SKM-1 treated with dmso at 0.1 percent for 144 hours (cell line): ENCODE measurements at regions not wholly inside any gene's neighbourhood (a gene's known extent, or its start where the extent isn't known, plus 50 kb on each side); places are given as distances from the start of the nearest gene placed in this dataset.

Experiments used
- DNase-seq: peaks from one replicate; lab custom pipeline; 2025; ENCODE audit not compliant: unreplicated experiment; lab: John Stamatoyannopoulos, UW

DNA sequence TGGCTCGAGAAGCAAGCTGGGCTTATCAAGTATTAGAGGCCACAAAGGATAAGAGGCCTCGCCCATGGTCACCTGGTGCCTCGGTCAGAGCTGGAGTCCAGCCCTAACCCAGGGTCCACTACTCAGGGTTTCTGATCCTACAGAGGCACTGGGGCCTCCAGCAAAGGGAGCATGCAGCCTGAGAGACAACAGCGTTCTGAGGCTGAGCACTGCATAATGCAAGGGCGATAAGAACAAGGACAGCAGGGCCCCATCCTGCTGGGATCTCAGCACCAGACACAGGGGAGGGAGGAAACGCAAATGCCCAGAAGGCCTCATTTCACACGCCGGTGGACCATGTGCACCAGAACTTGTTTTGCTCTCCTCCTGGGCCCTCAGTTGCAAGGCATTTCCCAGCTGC is 63.0 kb downstream of the C5orf15 start:
- DNase-seq: no peak

DNA sequence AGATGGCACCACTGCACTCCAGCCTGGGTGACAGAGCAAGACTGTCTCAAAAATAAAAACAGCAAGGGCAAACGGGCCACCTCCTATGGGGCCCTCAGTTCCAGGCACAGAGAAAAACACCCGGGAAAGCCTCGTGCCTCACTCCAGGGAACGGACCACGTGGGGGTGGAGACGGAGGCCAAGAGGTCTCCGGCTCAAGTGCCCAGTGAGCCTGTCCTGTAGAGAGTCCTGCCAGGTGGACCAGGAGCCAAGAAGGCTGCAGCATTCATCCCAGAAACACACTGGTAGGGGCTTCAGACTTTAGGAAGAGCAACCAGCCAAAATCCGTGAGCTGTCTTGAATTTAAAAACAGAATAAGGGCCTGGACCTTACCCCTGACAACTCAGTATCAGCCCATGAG is 63.8 kb downstream of the C5orf15 start:
- DNase-seq: no peak

DNA sequence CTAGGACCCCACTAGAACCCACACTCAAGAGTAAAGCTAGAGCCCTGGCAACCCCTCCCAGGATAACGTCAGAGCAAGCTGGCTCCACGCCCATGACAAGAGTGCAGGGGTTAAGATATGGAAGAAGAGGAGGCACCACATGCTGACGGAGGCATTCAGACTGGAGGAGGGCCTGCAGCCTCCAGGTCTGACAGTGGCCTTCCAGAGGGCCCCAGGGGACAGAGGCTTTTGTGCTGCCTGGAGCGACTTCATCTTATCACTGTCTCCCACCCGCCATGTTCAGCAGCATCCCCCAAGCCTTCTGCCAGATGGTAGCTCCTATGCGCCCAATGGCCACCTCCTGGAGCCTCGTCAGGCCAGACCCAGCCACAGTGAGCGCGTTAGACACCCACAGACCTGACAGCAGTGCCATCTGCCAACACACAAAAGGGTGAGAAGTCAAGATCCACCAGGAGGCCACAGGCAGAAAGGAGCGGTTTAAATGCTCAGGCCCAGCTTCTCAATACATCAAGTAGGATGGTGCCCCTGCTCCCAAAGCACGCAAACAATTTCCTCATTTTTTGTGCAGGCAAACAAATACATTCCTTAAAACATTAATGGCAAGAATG is 65.8 kb downstream of the C5orf15 start:
- no peak for DNase-seq

DNA sequence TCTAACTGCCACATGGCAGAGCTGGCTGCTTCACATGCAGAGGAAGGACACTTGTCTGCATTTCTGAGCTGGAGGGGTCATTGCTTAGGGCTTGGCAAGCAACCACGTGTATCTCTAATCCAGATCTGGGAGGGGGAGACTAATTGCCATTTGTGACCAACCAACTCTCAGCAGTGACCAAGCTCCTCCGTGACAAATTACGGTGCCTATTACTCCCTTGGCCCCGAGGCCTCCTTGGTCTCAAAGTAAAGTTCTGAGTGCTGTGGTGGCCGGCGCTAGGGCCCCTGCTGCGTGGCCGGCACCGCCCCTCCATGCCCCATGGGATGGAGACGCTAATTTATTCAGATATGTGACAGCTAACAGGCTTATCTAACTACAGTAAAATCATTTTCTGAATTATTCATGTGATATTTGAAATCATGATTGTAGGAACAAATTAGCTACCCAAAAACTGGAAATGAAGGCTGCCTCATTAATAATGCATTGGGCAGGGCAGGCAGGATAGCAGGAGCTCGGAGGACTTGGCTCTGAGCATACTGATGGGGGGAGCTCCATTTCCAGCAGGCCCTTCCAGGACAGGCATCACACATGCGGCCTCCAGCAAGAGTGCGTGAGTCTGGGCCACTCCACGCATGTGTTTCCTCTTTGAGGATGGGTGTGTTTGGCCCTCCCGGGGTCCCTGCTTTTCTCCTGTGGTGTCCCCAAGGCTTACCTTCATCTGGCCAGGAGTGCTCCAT is 67.7 kb downstream of the C5orf15 start:
- DNase-seq: no peak

DNA sequence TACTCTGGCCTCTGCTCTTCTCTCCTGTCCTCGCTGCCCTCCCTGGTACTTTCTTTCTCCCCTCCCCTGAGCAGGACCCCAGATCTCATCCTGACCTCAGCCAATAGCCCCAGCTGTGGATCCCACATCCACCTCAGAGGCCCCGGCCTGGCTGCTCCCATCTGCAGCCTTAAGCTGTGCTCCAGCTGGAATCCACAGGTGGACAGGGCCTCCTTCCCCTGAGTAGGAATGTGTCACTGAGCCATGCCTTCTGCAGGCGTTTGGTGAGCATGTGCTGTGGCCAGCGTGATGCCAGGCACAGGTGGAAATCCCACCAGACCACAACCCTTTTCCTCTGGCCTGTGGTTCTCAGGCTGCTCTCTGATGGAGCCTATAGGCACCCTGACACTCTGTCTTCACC is 68.9 kb downstream of the C5orf15 start:
- no peak for DNase-seq

DNA sequence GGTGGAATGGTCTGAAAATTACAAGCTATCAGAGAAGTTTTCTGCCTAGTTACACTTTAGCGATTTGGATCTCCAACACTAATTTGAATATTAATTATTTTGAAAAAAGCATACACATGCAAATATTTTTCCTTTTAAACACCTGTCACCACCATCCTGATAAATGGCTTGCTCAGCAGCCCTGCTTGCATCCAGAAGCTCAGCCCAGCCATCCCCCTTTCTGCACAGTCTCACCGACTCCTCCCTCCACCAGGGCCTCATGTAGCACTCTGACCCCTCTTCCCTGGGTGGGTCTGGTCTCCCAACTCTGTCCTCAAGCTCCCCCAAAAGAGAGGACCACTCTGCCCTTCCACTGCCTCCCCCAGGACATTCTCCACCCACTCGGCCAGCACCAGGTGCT is 70.0 kb downstream of the C5orf15 start:
- DNase-seq: no peak

DNA sequence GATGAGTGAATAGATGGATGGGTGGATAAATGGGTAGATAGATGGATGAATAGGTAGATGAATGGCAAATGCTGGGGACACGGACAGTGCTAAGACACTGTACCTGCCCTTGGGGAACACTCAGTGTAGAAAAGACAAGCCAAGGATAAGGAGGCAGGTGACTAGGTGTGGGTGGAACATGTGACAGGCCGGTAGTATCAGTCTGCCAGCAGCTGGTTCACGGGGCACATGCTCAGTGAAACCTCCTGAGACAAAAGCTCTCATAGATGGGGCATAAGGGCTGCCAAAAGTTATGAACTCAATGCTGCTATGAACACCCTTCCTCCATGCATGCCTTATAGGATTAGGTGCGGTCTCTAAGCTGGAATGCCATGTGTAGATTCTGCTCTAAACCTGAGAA is 71.0 kb downstream of the C5orf15 start:
- DNase-seq: no peak

DNA sequence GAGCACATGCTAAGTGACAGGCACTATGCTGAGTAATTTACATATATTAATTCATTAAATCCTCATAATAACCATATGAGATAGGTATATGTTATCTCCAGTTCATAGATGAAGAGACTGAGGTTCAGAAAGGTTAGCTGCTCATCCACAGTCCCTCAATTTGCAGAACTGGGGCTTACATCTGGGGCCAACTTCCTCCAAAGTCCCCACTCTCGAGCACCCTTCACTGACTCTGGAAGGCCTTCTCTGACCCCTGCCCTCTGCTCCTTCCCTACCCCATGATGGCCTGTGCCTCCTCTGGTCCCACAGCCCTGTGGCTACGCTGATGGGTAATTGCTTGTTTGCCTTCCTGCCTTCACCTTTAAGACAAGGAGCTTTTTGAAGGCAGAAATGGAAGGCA is 71.6 kb downstream of the C5orf15 start:
- DNase-seq: no peak

DNA sequence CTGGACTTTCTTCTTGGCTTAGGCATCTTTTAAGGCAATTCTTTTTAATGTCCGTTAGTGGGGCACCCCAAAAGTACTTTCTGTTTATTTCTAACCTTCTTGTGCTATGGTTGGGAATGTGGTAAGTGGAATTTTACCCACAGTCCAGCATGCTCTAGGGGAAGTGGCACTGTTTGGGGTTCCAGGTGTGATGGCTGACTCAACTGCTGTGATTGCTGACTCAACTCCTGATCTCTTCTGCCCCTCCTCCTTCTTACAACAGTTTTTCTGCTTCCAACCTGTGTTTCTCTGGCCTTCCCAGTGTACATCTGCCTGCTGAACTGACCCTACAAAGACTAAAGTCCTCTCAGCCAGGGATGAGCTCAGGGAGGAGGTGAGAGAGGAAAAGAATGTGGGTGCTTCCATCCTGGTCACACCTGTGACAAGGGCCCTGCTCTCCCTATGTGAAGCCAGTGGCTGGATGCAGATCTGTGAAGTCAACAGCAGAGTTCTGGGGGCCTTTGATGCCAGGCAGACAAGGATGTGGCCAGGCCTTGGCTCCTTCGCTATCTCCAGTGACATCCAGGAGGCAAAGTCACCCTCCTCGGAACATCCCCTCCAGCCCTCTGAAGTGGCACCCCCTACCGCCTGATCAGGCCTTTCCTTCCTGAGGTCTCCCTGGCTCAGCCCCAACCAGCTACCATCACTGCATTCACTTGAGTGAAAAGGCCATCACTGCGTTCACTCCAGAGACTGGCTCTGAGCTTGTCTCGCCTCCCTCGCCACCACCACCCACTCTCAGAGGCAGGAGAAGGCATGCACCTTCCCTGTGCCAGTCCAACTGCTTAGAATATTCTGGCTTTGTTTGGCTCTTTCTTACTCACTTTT is 72.2 kb downstream of the C5orf15 start:
- DNase-seq: no peak

DNA sequence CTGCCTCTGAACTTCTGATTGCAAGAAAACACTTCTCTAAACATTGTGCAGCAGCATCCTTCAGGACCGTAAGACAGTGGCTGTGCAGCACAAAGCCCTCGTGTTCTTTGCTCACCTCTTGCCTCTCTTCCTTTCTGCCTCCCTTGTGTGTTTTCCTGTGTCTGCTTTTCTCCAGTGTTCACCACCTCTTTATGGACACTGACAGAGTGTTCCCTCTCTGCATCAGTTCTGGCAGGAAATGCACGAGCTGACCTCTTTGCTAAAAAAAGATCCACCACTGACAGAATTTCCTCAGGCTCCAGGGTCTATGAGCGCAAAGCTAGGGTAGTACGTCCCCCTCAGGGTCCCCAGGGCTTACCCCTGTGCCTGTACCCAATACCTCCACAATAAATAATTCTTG is 74.3 kb downstream of the C5orf15 start:
- DNase-seq: no peak

DNA sequence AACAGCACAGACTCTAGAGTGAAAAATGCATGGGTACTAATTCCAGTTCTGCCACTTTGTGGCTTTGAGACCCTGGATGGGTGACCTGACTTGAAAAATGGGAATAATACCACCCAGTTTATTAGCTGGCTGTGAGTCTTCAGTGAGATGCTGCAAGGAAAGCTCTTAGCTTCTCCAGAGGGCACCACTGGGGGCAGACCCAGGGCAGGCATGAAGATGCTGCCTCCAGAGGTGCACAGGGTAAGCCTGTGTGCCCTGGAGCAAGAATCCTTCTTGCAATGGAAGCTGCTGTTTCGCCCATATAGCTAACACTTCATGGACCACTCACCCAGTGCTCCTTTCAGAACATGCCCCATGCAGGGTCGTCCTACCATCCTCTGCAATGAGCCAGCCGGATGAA is 75.7 kb downstream of the C5orf15 start:
- DNase-seq: no peak

DNA sequence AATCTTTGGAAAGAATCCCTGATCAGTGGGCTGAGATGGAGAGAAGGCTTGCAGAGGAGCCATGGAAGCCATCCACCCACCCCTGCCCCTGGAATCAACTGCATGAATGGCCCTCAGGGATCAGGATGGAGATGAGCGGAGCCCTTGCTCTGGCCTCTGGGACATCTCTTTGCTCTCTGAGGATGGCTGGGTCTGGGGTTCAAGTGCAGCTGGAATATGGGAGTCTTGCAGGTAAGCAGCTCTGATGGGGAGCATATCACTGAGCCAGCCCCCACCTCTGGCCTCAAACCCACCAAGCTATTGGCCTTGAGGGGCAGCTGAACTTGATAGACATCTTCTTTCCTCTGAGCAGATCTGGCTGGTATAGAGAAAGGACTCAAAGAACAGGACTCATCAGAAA is 76.1 kb downstream of the C5orf15 start:
- DNase-seq: no peak

DNA sequence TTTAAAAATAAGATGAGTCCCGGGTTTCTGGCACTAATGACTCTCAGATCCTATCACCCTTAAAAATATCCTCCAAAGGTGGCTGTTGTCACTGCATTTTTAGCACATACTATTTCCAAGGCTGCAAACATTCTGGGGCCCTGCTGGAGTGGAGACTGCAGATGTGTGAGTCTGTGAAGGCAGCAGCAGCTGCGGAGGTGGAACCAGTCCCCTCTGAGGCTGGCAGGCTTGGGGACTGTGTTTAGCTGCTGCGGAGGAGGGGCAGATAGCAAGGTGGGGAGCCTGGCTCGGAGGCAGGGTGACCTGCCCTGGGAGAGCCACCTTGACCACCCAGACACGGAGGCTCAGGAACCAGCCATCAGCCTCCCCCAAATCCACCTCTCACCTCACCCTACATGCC is 77.0 kb downstream of the C5orf15 start:
- DNase-seq: no peak

DNA sequence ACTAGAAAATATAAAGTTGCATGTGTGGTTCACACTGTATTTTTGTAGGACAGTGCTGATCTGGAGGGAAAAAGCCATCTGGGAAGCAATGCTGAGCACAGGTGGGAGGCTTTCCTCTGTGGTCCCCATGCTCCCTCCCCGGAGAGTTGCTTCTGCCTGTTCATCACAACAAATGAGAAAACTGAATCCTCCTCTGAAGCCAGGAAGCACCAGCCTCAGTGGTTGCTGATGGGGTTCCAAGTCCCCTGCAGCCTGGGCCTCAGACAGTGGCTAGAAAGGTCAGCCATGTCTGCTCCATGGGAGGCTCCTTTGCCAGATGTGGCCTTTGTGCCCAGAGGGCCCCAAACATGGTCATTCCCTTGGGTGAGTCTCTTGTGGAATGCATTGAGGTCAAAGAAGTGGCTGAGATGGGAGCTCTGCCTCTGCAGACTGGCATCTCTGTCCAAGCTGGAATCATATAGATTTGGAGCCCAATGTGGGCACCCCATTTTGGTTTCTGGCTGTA is 77.6 kb downstream of the C5orf15 start:
- no peak for DNase-seq

DNA sequence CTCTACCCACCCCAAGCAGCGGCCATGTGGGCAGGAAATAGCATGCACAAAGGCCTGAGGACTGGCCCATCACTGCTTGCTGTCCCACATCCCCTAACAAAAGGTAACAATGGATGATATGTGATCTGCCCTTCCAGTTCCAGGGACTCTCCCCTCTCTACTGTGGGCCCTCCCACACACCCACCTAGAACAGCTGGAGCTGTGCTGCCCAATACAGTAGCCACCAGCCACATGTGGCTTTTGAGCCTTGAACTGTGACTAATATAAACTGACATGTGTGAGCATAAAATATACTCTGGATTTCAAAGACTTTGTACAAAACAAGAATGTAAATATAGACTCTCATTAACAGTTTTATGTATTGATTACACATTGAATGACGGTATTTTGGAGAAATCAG is 78.1 kb downstream of the C5orf15 start:
- DNase-seq: no peak

DNA sequence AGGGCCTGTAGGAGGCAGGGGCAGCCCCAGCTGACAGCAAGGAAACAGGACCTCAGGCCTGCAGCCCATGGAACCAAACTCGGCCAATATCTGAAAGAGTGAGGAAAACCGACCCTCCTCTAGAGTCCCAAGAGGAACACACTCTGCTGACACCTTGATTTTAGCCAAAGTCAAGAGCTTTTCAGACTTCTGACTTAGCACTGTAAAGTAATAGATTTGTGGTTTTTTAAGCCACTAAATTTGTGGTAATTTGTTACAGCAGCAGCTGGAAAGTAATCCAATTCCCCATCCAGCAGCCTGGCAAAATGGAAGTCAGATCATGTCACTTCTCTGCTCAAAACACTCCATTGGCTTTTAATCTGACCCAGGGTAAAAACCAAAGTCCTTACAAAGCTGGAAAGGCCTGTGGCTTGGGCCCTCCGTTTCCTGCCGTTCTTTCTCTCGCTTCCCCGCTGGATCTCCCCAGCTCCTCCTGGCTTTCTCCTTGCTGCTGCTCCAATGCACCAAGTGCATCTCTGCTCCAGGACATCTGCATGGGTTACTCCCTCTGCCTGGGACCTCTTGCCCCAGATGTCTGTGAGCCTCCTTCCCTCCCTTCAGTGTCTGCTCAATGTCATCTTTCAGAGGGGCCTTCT is 79.0 kb downstream of the C5orf15 start:
- DNase-seq: no peak

DNA sequence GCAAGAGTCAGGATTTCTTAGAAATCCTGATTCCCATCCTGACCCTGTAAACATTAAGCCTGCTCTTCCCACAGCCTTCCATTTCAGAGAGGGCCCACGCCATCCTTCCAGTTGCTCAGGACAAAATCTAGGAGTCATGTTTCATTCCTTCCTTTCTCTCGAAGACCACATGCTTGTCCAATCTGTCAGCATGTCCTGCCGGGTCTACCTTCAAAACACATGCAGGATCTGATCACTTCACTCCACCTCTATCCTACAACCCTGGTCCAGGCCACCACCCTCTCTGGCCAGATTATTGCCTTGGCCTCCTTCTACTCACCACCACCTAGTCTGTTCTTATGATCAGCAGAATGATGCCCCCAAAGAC is 79.8 kb downstream of the C5orf15 start:
- no peak for DNase-seq

DNA sequence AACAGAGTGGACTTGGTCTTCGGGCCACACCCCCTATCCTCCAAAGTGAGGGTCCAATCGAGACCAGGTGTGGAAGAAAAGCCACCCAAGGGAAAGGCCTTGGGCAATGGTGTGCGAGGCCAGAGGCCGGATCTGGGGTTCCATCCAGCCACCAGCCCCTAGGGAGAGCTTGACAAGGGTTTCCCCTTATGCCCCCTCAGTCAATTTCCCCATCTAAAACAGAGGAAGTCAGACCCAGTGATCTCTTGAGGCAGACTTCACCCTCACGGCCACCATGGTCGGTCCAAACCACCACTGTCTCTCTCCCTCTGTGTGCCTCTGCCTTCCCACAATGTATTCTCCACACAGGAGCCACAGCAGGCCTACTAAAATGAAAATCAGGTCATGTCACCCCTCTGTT is 82.9 kb downstream of the C5orf15 start:
- no peak for DNase-seq

DNA sequence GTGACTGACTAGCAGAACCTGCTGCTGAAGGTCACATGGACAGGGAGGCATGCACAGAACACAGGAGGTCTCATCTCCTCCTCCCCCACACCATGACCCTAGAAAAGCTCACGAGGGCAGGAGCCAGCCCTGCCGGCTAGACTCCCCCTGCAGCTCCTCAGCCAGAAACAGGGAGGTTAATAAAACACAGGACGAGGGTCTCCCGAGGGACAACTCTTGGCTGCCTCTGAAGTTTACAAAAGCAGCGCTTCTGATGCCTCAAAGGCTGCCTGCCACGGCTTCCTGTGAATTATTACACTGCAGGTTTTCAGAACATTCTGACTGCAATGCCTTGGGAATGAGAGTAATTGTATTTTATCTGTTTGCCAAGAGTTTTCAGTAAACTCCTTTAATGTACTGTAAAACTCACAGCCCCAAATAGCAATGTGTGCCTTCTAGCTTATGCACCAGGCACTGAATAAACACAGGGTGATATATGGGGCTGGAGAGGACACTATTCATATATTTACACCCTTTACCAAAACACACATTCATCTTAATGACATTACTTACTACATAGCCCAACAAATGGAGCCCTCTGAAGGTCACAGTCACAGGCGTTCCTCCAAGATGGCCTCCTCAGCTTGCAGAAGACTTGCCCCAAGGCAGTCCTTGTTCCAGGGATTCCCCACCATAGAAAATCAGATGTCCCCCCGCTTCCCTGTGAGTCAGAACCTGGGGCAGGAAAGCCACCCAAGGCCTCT is 83.7 kb downstream of the C5orf15 start:
- no peak for DNase-seq

DNA sequence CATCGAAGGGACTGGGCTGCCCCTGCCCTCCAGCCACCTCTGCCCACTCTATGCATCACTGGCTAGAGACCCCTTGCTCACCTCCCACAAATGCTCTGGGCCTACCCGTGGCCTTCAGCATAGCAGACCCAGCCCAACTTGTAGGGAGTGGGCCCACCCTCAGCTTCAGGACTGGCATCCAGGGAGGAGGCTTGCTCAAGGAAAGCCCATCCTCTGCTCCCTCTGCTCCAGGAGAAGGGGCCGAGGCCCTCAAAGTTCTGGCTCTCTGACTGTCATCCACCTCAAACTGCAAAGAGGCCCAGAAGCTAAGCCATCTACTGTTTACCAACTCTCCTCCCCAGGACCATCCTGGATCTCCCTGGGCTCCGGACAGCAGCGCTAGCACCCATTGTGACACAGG is 84.5 kb downstream of the C5orf15 start:
- no peak for DNase-seq

DNA sequence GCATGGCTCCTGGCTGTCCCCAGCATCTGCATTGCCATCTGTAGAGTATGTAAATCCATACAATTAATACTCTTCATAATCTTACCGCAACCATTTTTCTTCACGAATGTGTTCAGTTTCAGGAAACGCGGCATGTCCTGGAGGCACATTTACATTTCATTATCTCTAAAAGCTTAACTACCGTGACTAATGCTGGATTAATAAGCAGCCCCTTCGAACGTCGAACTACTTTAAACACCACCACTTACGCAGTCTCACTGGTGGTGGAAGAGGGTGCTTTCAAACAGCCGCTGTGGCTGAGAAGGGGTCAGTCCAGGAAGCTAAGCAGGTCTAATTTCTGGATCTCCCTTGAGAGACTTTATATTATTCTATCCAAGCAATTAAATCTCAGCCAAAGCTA is 85.6 kb downstream of the C5orf15 start:
- no peak for DNase-seq
